Epithelial cell of esophagus (primary cell): ENCODE measurements at regions not wholly inside any gene's neighbourhood (a gene's known extent, or its start where the extent isn't known, plus 50 kb on each side); places are given as distances from the start of the nearest gene placed in this dataset.

Source experiments
- DNase-seq: peaks from one replicate; pipeline ENCODE4 v3.0.0; 2010; ENCODE audit warnings: low read depth
- H3K4me3 ChIP-seq: 2 replicates; pipeline ENCODE4 v1.5.1; 2011; ENCODE audit warnings: mild to moderate bottlenecking, low read length, control low read depth
- CTCF ChIP-seq: IDR thresholded peaks from 2 replicates; pipeline ENCODE4 v1.5.1; 2011; ENCODE audit warnings: low read depth, mild to moderate bottlenecking, low read length, control low read depth, inconsistent platforms; ENCODE audit not compliant: insufficient read depth; ENCODE audit errors: missing control alignments

GRCh38 chr5:35561396-35561795, 56.3 kb upstream of the SPEF2 start:
- no peak for TF ChIP-seq CTCF
- DNase-seq: no peak
- H3K4me3 ChIP-seq: no peak overlapping the region

- no peak for TF ChIP-seq CTCF
- no peak overlapping the region for H3K4me3 ChIP-seq
- DNase-seq: no peak
Observed at GRCh38 chr5:35557748-35558147, 59.9 kb upstream of the SPEF2 start.

- no peak for DNase-seq
- no peak overlapping the region for H3K4me3 ChIP-seq
- no peak for TF ChIP-seq CTCF
Observed at GRCh38 chr5:35557199-35557598, 60.5 kb upstream of the SPEF2 start.

- no peak for DNase-seq
- H3K4me3 ChIP-seq: no peak overlapping the region
- TF ChIP-seq CTCF: no peak
Observed at GRCh38 chr5:35554016-35554415, 63.6 kb upstream of the SPEF2 start.

- H3K4me3 ChIP-seq: no peak overlapping the region
- no peak for TF ChIP-seq CTCF
- no peak for DNase-seq
Observed at GRCh38 chr5:35545190-35545589, 72.5 kb upstream of the SPEF2 start.

GRCh38 chr5:35543408-35543807, 74.3 kb upstream of the SPEF2 start:
- no peak for DNase-seq
- no peak for TF ChIP-seq CTCF
- H3K4me3 ChIP-seq: no peak overlapping the region

- no peak overlapping the region for H3K4me3 ChIP-seq
- TF ChIP-seq CTCF: no peak
- no peak for DNase-seq
Observed at GRCh38 chr5:35540002-35540401, 77.7 kb upstream of the SPEF2 start.
